GM08714 (cell line): ENCODE measurements at regions not wholly inside any gene's neighbourhood (a gene's known extent, or its start where the extent isn't known, plus 50 kb on each side); places are given as distances from the start of the nearest gene placed in this dataset.

Source experiments
- H3K4me3 ChIP-seq: fragments of 200-500 bp; sonication (Bioruptor generic); 2 replicates; pipeline ENCODE4 v1.5.1; 2014; ENCODE audit warnings: mild to moderate bottlenecking, low read length, inconsistent platforms
- ZNF274 ChIP-seq: IDR thresholded peaks from 2 replicates; pipeline ENCODE4 v1.6.1; 2012; ENCODE audit warnings: mild to moderate bottlenecking, low read depth, low read length

DNA sequence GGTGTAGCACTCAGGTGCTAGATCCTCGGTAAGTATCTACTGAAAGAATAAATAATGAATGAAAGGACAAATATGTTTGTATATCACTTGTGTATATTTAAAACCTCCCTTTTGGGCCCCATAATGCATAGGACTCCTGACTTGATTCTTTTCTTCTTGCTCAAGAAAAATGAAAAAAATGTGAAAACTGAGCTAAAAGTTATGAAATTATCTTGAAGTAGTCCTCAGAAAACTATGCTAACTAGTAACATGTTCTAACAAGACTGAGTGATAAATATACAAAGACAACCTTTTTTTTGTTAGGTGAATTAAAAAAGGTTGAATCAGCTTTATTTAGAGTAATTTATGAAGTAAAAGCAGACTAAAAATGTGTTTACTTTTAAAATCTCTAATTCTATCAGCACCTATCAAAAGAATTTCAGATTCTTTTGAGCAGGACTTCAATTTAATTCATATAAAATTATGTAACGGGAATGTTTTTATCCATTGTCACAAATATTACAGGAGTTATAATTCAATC is 247.8 kb upstream of the JAG1 start:
- no peak for TF ChIP-seq ZNF274
- H3K4me3 ChIP-seq = no peak overlapping the region

DNA sequence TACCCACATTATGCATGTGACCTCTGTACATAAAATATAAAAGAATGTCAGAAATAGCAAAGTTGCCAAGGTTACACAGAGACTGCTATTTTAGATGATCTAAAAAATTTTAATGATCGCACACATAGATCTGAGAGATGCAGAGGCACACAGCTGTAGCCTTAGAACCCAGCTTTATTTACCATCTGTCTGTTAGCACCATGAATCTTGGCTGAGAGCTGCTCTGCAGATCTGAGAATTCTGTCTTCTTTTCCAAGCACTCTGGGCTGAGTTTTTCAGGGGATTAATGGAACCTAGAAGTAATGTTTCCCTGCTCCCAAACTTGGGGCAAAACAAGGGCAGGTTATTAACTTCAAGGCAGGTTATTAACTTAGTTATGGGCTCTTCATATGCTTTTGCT is 248.7 kb upstream of the JAG1 start:
- no peak for TF ChIP-seq ZNF274
- no peak overlapping the region for H3K4me3 ChIP-seq

DNA sequence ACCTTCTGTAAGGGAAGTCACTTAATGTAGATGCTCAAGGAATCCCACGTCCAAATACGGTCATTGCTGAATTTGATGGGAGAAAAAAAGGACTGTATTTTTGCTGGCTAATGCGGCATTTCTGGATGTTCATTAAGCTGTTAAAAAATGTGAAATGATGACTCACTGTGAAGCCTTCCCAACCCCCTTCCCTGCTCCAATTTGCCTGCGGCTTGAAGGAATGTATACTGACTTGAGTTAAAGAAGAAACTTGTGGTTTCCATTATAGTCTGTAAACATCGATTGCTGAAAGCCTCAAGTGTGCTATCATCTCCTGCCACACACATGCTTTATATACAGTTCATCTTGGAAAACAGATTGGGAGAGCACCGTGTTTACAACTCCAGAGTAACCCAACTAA is 249.1 kb upstream of the JAG1 start:
- H3K4me3 ChIP-seq = no peak overlapping the region
- TF ChIP-seq ZNF274 = no peak

DNA sequence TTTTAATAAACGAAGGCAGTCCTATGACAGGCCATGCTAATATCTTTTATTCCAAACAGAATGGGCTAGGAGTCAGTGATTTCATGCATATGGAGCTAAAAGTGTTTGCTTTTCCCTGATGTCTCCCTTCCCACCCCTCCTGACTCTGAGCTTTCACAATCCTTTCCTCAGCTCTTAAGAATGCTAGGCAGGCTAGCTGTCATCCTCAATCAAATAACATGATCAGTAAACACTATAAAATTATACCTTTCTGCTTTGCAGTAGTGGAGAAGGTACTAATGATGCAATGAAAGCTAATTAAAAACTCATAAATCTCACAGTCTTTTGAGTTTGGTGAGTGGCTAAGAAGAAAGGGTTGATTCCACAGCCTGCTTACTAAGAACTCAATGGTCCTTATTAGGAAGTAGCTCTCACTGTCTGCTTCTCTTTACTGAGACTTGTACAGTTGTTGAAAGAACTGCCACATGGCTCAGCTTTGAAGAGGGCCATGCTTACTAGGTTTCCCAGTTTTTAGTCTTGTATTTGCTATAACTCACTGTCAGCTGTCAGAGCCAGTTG is 250.9 kb upstream of the JAG1 start:
- H3K4me3 ChIP-seq = no peak overlapping the region
- TF ChIP-seq ZNF274 = no peak

DNA sequence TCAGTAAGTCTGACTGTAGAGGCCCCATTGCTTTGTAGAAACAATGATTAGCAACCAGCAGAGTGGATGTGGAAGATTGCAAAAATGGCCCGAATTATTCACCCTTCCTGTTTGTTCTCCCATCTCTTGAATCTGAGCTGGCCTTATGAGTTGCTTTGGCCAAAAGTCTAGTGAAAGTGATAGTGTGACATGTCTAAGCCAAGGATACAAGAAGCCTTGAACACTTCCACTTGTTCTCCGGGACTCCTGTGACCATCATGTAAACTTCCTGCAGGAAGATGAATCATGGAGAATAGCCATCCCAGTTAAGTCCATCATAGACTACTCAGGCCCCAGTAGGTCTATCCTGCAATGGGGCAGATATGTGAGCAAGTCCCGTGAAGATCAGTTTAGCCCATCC is 252.0 kb upstream of the JAG1 start:
- no peak for TF ChIP-seq ZNF274
- no peak overlapping the region for H3K4me3 ChIP-seq

DNA sequence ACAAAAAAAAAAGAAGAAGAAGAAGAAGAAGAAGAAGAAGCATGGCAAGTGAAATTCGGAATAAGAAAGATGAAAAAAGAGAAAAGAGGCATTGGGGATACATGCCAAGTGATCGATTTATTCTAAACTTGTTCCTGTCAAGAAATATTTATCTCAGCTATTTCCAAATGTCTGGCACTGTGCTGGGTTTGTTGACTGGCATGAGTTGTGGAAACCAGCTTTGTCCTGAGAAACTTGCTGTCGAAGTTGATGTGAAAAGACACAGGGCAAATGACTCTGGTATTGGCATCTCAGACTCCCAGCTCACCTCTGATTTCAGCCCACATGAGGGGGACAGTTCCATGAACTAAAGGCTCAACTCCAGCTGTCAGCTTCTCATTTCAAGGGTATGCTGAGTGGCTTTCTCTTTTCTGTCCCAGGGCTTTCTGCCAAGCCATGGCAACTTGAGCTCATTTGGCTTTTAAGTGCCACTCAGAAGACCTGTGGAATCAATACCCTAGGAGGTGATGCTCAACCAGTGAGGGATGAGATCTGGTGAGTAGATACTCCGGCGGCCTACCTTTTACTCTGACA is 253.3 kb upstream of the JAG1 start:
- no peak for TF ChIP-seq ZNF274
- H3K4me3 ChIP-seq = no peak overlapping the region

DNA sequence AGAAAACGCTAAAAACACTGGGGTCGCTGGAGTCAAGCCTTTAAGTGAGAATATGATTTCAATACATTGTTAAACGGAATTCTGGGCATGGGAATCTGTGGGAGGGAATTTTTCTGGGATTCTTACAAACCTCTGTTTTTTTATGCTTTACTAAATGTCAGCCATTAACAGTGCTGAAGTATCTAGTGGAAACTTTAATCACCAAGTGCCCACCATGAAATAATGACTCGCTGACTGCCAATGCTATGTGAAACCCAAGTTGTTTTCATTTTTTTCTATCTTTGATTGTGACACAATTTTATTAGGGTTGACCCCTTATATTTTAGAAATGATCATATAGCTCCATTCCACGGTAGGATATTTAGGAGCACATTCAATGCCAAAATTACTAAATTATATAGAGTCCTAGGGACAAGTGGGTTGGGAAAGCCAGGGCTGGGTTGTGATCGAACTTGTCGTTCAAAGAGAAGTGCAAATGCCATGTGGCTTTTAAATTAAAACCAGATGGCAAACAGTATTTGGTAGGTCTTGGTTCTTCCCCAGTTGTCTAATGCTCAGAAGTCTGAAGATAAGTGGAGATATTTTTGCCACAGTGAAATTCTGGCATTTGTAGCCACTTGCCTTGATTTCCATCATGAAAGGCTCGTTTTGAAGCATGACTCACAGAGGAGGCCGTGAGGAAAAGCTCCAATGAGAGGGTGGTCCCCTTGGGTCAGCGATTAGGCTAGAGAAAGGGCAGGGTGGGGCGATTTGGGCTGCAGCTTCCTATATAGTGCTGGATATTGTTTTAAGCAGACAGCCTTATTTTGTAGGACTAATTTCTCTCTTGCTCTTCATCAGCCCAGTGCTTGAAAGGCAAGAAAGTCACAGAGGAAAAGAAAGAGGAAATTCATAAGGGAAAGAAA is 254.4 kb upstream of the JAG1 start:
- no peak overlapping the region for H3K4me3 ChIP-seq
- TF ChIP-seq ZNF274 = no peak

DNA sequence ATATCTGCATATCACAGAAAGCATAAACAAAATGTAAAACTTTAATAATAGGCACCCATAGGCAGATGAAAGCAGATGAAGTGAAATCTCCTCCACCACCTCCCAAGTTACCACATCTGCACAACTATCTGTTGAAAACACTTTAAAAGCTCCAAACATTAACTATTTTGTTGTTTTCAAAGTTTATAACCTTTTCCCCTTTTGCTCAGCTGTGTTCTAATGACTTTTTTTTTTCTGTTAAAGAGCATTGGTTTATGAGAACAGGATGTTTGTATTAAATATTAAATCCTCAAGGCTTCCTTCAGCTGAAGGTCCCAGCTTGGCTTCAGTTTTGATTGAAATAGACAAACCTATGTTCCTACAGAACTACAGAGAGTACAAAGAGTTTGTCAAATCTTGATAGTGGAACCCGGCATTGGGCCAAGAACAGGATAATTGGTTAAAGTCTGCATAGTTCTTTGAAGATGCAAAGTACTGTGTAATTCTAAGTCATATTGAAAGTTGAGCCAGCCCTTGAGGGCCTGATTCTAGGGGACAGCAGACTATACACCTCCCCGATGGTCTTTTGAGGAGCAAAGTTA is 255.1 kb upstream of the JAG1 start:
- TF ChIP-seq ZNF274 = no peak
- H3K4me3 ChIP-seq = no peak overlapping the region

DNA sequence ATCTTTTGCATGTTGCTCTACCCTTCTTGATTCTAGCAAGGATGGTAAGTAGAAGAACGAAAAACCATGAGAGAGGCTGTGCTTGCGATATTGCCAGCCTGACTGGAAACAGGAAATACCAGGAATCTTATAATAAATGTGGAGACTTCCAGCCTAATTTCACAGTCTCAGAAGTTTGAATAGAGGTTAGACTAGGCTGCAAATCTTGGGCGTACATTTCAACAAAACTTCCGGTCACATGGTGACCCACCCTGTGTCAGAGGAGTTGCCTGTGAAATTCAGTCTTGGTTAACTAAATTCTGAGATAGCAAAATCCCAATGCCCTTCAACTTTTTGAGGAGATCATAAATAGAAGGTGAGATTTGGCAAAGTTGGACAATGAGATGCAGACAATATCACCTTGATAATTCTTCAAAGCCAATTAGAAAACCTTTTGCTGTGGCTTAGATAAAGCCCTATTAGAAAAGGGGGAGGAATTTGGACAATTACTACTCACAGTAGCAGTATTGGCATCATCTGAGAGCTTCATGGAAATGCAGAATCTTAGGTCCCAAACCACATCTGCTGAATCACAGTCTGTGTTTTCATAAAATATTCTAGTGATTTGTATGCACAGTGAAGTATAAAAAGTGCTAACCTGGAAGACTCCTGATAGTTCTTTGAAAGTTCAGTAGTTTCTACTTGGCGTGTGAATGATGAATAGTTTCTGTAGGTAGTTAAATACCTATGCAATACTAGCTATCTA is 262.0 kb upstream of the JAG1 start:
- no peak for TF ChIP-seq ZNF274
- no peak overlapping the region for H3K4me3 ChIP-seq

DNA sequence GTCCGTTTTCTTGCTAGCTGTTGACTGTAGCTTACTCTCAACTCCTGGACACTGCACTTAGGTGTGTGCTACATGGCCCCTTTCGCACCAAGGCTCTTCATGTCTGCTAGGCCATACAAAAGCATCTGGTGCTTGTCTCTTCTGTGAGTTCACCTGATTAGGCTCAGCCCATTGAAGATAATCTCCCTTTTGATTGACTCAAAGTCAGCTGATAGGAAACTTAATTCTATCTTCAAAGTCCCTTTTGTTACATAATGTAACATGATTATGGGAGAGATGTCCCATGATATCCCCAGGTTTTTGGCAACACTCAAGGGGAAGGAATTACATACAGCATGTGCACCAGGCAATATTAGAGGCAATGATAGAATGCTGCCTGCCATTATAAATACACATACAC is 263.0 kb upstream of the JAG1 start:
- no peak for TF ChIP-seq ZNF274
- no peak overlapping the region for H3K4me3 ChIP-seq

DNA sequence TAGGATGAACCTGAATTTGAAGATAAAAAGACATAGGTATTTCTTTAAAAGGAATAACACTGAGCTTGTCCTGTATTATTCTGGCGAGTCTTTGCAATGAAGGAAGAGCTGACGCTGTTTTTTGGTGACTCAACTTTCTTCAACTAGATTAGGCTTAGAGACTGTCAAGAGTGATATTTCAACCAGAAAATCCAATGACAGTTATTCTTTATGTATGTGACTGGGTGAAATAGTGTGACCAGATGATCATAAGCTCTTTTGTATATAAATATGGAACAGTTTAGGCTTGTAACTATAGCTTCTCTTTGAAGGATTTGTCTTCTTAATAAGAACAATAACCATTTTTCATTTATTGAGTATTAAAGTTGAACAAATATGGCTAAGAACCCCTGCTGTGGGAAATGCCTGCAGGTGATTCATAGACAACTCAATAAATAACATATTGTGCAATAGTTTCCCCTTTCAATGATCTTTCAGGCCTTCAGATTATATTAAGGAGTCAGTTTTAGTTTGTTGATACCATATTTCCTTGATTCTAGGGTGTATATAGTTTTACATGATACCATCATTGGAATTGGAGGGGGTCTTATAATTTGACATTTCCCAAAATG is 265.6 kb upstream of the JAG1 start:
- no peak overlapping the region for H3K4me3 ChIP-seq
- no peak for TF ChIP-seq ZNF274

DNA sequence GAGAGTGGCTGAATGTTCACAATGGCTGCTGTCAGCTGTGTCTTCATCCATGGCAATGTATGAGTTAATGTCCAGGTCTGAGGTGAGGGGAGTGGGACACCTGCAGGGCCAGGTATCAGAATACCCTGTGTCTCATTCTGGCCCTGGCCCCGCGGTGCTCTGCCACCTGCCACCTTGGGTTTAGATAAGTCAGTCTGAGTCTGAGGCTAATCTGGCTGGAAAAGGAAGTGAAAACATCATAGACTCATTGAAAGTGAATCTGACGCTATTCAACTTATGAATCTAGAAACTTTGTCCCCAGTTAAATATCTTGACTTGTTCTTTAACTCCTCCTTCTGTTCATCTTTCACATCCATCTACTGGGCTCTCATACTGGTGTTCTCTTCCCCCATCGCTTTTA is 267.1 kb upstream of the JAG1 start:
- no peak overlapping the region for H3K4me3 ChIP-seq
- no peak for TF ChIP-seq ZNF274

DNA sequence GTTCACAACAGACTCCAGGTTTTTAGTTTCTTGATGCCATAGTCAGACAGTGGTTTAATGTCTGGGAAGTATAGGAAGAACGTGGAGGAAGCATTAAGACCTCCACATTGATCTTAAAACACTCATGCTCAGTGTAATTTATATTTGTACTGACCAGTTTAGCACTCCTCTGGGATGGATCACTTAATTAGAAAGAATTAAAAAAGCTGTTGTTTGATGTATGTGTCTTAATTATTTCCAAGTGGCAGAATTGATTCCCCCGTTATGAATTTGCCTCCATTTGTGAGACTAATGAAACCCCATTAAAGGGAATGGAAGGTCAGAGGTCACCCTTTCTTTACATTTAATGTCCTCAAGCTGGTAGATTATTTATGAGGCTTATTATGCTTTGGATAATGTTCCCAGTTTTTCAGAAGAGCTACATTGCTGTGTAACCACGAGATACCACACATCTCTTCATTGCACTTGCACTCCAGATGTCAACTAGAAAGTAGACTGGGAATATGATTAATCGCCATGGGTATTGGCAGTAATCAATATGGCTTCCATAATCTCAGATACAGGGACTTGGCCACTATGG is 270.0 kb upstream of the JAG1 start:
- no peak for TF ChIP-seq ZNF274
- no peak overlapping the region for H3K4me3 ChIP-seq

DNA sequence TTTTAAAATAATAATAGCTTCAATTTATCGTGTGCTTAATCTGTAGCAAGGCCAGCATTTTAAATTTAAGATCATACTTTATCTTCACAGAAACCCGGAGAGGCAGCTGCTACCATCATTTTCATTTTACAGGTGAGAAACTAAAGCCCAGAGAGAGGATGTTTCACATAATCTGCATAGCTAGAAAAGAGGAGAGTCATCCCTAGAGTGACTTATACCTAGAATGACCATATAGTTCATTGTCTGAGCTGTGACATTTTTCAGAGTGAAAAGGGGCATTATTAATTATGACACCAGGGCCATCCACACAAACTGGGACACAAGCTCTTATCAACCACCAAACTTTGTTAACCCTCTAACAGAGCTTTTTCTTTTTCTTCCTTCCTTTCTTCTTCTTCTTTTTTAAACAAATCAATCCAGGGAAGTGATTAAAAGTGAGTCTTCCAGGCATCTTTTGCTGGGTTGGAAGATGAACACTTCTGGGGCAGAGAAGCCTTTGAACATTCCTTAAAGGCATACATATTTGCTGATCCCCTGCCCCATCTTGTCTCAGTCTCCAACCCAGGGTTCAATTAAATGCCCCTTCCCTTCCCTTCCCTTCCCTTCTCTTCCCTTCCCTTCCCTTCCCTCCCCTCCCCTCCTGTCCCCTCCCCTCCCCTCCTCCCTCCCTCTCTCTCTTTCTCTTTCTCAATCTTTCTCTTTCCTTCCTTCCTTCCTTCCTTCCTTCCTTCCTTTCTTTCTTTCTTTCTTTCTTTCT is 272.5 kb upstream of the JAG1 start:
- no peak overlapping the region for H3K4me3 ChIP-seq
- no peak for TF ChIP-seq ZNF274
